H54 (cell line): ENCODE measurements at regions not wholly inside any gene's neighbourhood (a gene's known extent, or its start where the extent isn't known, plus 50 kb on each side); places are given as distances from the start of the nearest gene placed in this dataset.
"Not testable (repeated sequence)": the region's sequence is repeated elsewhere in the genome, so short reads cannot be mapped to it uniquely, and the experiment has no call there.

Experiments
- DNase-seq: peaks from one replicate; pipeline ENCODE4 v3.0.0; 2011; ENCODE audit warnings: low spot score, mixed read lengths; ENCODE audit not compliant: insufficient read length
- FAIRE-seq: peaks from 3 replicates; lab custom pipeline; 2011; peaks lifted over from hg19 to GRCh38; lab: Jason Lieb, UNC
- POLR2A ChIP-seq: IDR thresholded peaks from 2 replicates; pipeline ENCODE4 v1.6.1; 2011; ENCODE audit warnings: low read depth, mild to moderate bottlenecking, low read length

DNA sequence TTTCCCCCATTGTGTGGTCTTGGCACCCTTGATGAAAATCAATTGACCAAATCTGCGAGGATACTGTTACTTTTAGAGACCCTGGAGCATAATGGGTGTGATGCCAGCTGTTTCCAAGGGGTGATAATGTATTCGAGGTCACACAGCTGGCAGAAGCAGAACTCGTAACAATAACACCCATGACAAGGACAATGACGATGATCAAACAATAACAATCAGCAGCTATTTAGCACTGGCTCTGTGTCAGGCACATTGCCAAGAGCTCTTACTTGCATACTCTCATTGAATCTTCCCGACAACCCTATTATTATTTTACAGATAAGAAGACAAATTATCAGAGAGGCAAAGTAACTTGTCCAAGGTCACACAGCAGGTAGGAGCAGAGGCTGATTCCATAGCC is 223.7 kb upstream of the MSX2 start:
- DNase-seq (no peak), FAIRE-seq (no peak)
- TF ChIP-seq POLR2A, result no peak

DNA sequence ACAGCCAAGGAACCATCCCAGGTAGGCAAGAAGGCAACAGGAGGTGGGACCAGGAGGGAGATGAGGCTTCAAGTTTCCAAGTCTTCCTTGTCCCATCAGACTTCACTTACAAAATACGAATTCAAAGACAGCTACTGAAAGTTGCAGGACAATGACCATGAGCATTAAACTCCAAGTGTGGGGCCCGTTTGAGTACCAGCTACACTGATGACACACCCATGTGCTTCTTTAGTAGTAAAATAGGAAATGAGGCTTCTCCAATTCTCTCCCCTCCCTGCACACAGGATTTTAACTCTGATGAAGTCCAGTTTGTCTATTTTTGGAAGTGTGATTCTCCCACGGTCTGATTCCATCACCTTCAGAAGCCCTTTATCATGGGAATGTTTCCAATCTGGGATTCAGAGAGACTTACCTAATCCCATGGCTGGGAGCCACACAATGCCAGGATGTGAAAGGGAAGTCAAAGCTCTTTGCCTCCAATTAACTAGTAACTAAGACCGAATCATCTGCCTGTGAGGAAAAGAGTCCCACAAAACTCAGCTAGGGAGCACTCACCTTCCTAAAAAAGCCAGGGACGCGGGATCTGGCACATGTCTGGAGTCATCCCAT is 222.8 kb upstream of the MSX2 start:
- DNase-seq, result no peak
- no peak for FAIRE-seq
- no peak for TF ChIP-seq POLR2A

DNA sequence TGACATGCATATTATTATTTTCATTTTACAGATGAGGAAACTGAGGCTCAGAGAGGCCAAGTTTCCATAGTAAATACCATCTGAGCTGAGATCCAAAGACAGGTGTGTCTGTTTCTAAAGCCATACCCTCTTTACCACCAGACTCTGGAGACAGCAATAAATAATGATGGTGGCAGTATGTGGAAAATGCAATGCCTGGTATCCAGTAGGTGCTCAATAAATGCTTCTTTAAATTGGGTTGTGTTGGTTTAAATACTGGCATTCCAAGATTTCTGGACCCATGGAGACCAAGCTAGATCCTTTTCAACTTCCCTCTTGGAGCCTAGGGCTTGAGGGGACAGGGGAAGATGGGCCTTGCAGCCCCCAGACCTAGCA is 221.3 kb upstream of the MSX2 start:
- TF ChIP-seq POLR2A, result no peak
- FAIRE-seq (no peak), DNase-seq (no peak)

DNA sequence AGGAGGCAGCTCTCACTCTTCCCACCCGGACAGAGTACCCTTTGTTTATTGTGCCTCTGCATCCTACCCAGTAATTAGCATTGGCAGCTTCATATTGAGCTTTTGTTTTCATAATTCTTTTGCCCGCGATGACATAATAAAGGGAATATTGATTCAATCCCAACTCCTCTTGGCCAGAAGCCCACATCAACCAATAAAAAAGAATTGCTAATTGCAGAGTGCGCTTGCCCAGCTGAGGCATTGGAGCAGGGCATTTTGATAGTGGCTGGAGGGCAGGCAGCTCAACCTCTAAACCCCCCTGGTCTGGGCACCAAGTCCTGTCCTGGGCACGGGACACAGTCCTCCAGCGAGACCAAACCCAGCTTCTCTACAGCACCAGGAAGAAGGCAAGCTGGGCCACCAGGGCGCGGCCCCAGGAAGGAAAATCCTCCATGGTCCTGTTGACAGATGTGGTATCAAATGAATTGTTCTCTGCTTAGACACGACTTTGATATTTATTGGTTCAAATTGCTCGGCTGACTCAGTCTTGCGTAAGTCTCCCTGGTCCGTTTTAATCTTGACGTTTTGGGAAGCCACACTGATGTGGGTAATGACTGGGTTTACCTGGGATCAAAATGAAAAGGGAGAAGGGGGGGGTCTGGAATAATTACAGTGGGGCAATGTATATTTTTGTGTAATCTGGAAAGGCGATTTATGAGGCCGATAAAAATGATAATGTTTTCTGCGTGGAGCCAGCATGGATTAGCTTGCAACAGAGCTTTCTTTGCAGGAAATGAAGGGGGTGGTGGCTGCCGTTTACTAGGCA is 220.7 kb upstream of the MSX2 start:
- FAIRE-seq (no peak), DNase-seq (peak; percentile 82)
- 0 out of 2 replicates have a peak, but pooled peaks have one; percentile 26 for TF ChIP-seq POLR2A

DNA sequence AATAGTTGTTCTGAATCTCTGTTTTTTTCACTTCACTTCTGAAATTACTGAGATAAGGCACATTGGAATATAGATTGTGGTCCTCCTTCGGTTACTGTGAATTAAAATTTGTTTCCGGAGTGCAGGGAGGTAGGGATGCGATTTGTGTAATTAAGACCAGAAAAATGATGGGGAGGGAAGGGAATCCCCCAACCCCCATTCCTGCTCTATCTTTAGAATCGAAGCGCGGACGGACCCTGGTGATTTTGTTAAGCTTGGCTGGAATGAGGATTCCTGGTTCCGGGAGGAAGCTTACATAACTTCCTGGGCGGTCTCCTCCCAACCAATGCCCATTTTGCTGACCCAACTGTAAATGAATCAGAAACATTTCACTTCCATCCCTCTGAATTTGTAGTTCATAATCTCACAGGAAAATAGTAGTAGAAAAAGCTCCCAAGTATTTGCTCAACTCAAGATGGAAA is 220.1 kb upstream of the MSX2 start:
- DNase-seq, result peak; percentile 36
- FAIRE-seq, result no peak
- no peak for TF ChIP-seq POLR2A

DNA sequence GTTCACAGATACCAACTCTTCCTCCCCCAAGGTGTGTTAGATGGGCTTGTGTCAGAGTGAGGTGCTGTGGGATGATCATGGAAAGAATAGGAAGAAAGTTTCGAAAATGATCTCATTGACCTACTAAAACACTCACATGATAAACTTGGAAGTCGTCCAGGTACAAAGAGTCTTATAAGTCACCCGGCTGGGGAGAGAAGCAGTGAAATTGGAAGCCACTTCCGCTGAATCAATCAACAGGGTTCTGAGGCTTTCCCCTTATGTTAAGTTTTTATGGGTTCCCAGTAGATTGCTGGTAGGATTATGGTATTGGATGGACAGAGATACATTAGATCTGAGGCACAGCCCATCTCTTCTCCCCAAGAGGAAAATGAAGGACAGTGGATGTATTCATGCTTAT is 218.8 kb upstream of the MSX2 start:
- TF ChIP-seq POLR2A, result no peak
- DNase-seq, result peak; percentile 37
- no peak for FAIRE-seq

DNA sequence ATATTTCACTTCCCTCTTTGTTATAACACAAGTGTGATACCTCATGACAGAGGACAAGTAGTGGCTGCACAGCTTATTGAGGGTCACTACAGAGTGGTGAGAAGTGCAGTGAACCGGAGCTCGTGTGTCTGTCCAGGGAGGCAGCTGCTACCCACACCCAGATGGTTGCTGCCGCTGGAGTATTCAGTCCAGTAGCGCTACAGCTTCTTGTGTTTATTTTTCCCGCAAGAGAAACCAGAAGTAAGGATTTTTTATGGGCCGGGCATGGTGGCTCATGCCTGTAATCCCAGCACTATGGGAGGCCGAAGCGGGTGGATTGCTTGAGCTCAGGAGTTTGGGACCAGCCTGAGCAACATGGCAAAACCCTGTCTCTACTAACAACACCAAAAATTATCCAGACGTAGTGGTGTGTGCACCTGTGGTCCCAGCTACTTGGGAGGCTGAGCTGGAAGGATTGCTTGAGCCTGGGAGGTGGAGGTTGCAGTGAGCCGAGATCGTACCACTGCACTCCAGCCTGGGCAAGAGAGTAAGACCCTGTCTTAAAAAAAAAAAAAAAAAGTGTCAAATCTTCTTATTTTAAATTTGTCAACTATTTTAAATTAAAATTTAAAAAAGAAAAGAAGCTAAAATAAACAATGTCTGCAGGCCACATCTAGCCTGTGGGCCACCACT is 213.5 kb upstream of the MSX2 start:
- not testable (repeated sequence) for DNase-seq, FAIRE-seq

DNA sequence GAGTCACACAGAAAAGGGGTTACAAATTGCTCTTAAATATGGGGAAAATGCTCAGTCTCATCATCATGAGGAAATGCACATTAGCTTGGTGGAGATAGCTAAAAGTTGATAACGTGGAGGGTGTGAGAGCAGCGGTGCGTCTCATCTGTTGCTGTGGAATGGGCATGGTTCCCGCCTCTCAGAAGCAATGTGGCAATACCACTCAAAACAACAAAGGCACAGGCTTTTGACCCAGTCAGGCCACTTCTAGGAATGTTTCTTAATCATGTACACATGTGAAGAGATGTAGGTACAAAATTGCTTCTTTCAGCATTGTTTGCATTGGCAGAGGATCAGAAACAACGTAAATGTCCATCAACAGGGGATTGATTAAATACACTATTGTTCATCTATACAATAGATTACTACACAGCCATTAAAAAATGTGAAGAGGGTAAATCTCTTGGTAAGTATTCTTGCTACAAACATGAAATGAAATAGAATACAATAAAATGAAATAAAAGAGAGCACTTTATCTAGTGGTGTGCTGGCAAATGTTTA is 212.6 kb upstream of the MSX2 start:
- DNase-seq (no peak), FAIRE-seq (no peak)
- no peak for TF ChIP-seq POLR2A

DNA sequence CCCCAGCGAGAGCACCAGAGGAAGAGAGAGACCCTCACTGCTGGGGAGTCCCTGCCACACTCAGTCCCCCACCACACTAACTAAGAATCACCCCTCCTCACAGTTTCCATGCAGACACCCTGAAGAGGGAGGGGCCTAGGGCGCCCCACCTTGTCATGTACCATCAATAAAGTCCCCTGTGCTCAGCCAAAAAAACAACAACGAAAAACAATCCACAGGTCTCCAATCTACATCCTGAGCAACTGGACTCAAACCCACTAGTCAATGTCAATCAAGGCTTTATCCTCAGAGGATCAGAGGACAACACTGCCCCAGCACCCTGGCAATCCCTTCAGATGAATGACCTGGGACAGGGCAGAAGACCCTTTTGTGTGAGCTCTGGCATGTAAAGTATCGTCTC is 210.1 kb upstream of the MSX2 start:
- DNase-seq, result no peak
- TF ChIP-seq POLR2A, result no peak
- FAIRE-seq, result no peak

DNA sequence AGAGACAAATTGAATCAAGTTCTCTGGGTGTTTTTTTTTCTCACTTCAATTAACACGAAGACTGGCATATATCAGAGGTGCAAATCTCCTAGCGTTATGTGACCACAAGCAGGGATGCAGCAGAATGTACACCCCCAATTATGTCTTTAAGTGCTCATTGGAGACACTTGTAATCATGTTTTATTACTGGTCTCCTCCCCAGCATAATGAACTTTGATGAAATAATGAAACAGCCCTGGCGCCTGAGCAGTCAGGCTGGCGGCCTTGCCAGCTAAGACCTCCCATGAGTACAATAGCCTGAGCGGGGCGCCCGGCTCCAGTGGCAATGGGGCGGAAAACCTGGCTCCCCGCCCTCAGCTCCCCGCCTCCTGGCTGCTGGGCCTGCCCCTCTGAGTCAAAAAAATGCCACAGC is 209.4 kb upstream of the MSX2 start:
- no peak for DNase-seq
- no peak for FAIRE-seq
- no peak for TF ChIP-seq POLR2A

DNA sequence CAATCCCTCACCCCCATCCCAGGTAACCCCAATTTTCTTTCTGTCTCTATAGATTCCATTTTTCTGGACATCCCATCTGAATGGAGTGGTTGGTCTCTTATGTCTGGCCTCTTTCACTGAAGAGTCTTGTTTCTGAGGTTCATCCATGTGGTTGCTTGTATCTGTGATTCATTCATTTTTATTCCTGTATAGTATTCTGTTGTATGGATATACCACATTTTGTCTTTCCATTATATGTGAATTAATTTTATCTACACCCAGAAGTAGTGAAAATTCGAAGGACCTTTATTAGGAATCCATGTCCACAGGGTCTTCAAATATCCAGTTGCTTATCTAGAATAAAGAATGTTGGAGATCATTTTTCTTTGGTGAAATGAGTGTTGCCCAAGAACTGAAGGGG is 207.6 kb upstream of the MSX2 start:
- no peak for TF ChIP-seq POLR2A
- FAIRE-seq, result no peak
- DNase-seq, result no peak

DNA sequence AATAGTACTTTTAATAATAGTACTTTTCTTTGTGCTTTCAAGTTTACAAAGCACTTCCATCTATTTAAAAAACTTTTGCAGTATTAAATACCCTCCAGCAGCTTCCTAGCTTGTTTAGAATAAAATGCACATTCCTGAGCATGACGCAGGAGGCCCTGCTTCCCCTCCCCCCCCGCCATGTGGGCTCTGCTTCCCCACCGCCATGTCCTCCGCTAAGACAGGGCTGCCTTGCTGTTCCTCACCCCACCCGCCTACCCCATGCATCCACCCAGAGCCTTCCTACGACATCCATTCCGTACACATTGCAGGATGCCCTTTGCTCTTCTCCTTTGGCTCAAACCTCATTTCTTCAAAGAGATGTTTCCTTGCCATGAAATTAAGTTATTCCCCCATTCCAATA is 205.9 kb upstream of the MSX2 start:
- no peak for FAIRE-seq
- TF ChIP-seq POLR2A, result no peak
- DNase-seq, result no peak

DNA sequence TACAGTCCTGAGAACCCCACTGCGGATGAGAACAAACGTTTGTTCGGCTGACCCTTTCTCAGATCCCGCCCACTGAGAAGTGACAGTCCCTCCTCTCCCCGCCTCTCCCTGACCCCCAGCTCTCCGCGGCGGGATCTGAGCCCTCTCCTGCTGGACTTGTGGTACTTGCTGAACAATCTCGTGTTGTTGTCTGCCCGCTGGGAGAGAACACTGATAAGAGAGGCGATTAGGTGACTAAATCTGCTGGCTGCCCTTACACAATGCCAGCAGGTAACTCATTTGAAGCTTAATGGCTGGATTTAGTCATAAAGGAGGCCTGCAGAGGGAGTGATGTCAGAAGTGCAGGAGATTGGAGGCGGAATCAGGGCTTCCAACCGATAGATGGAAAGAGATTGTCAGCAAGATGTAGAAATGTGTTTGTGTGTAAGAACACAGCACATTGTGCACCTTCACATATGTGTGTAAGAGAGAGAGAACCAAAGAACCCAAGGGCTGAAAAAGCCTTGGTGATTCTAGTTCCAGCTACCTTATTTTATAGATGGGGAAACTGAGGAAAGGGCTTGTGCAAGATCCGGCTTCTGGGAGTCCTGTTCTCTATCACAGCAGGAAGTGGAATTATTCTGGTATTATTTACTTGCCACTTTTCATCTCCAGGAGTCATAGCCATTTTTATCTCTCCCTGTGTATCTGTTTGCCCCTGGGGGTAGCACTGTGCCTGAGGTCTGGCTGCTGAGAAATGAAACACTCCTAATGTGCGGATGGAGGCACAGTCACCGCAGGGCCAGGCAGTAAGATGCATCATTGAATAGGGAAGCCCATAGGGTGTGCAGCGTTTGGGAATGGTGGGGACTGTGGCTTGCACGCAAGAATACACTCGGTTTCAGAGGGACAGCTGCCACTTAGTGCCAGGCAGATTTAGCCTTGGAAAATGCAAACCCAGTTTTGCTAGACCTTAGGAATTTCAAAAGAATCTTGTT is 203.7 kb upstream of the MSX2 start:
- FAIRE-seq, result no peak

More for the DNA sequence above, 203.7 kb upstream of the MSX2 start:
- DNase-seq, result no peak
- no peak for TF ChIP-seq POLR2A
